HG03565 (cell line): ENCODE measurements at regions not wholly inside any gene's neighbourhood (a gene's known extent, or its start where the extent isn't known, plus 50 kb on each side); places are given as distances from the start of the nearest gene placed in this dataset.

Source experiments
- ATAC-seq: cut with Tn5 transposase; IDR thresholded peaks from one replicate; pipeline ENCODE4 v1.9.1; 2021; ENCODE audit warnings: mild to moderate bottlenecking, moderate library complexity; ENCODE audit not compliant: unreplicated experiment

GRCh38 chr2:43023791-43024514 is 202.5 kb downstream of the ZFP36L2 start:
- ATAC-seq = no peak

GRCh38 chr2:43022896-43023295 is 203.5 kb downstream of the ZFP36L2 start:
- no peak for ATAC-seq

- no peak for ATAC-seq
Observed at GRCh38 chr2:43021791-43022509, 204.5 kb downstream of the ZFP36L2 start.

- ATAC-seq = no peak
Observed at GRCh38 chr2:43020990-43021669, 205.3 kb downstream of the ZFP36L2 start.

- ATAC-seq = no peak
Observed at GRCh38 chr2:43020296-43020695, 206.1 kb downstream of the ZFP36L2 start.

- ATAC-seq = no peak
Observed at GRCh38 chr2:43019536-43020183, 206.7 kb downstream of the ZFP36L2 start.

- ATAC-seq = no peak
Observed at GRCh38 chr2:43019025-43019367, 207.4 kb downstream of the ZFP36L2 start.

GRCh38 chr2:43018179-43019024 is 208.0 kb downstream of the ZFP36L2 start:
- no peak for ATAC-seq

GRCh38 chr2:43013821-43014345 is 212.5 kb downstream of the ZFP36L2 start:
- no peak for ATAC-seq

- ATAC-seq = no peak
Observed at GRCh38 chr2:43012966-43013365, 213.4 kb downstream of the ZFP36L2 start.

- ATAC-seq = no peak
Observed at GRCh38 chr2:43011158-43011491, 215.3 kb downstream of the ZFP36L2 start.

GRCh38 chr2:43010438-43011157 is 215.8 kb downstream of the ZFP36L2 start:
- no peak for ATAC-seq

GRCh38 chr2:43009448-43009847 is 217.0 kb downstream of the ZFP36L2 start:
- no peak for ATAC-seq

GRCh38 chr2:43008388-43008787 is 216.0 kb upstream of the HAAO start:
- no peak for ATAC-seq

- no peak for ATAC-seq
Observed at GRCh38 chr2:43007901-43008300, 215.5 kb upstream of the HAAO start.

- no peak for ATAC-seq
Observed at GRCh38 chr2:43006834-43007543, 214.6 kb upstream of the HAAO start.

- ATAC-seq = no peak
Observed at GRCh38 chr2:43005975-43006833, 213.8 kb upstream of the HAAO start.

GRCh38 chr2:43005245-43005974 is 213.0 kb upstream of the HAAO start:
- ATAC-seq = no peak
